ENCODE measurements at regions not wholly inside any gene's neighbourhood (a gene's known extent, or its start where the extent isn't known, plus 50 kb on each side); places are given as distances from the start of the nearest gene placed in this dataset.

DNA sequence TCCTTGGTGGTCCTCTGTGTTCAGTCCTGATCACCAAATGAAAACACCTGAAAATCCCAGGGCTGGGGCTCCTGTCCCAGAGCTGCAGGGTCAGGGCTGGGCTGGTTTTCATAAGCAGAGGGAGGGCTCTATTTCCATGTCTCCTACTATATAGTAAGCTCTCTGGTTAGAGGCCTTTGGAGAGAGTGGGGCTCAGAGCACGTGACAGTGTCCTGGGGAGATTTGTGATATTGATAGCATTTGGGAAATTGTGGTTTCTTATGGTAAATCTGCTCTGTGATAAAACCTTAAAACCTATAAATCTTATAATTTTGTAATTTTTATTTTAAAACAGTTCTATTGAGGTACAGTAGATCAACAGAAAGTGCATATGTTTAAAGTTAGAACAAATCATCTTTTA lies 1202.2 kb downstream of the TMEM121 start:
- no peaks in the 10 kb centered on the region for H3K4me1 ChIP-seq (ENCODE audit: insufficient read depth)
- no peak overlapping the region for H3K4me3 Mint-ChIP-seq
- DNase-seq (ENCODE audit: low spot score) (no peak), ATAC-seq (no peak)
- peaks cover 73% of the 10 kb centered on the region for H3K9me3 Mint-ChIP-seq
- no peaks in the 10 kb centered on the region for H3K27me3 Mint-ChIP-seq (ENCODE audit: insufficient read depth, low read depth, poor library complexity)
- H3K4me1 Mint-ChIP-seq = no peaks in the 10 kb centered on the region
- no peak overlapping the region for H3K4me3 ChIP-seq
- no peak for TF ChIP-seq STAT1 (IDR thresholded peaks at IDR 0.05; ENCODE audit: unreplicated experiment)
- no peak for TF ChIP-seq ZNF114 (CRISPR knock-in tag; IDR thresholded peaks at IDR 0.05)
- TF ChIP-seq EZH2phosphoT487 (IDR thresholded peaks at IDR 0.05; ENCODE audit: unreplicated experiment) = no peak
- no peak overlapping the region for H3K4me2 ChIP-seq
- no peaks in the 10 kb centered on the region for H3K36me3 ChIP-seq (ENCODE audit: insufficient read depth)
- no peaks in the 10 kb centered on the region for H3F3A ChIP-seq (replicated peaks; ENCODE audit: low read depth)
- no peak overlapping the region for H3K27ac ChIP-seq (ENCODE audit: low read depth)
- no peak overlapping the region for H2AFZ ChIP-seq
- H3K9me2 ChIP-seq (ENCODE audit: insufficient read depth) = no peaks in the 10 kb centered on the region
- H3K36me3 Mint-ChIP-seq (ENCODE audit: low read depth) = peaks cover 3% of the 10 kb centered on the region; the same call in 2 of the 3 replicates
- H4K20me1 ChIP-seq (replicated peaks; ENCODE audit: insufficient read depth) = no peaks in the 10 kb centered on the region
- H3K27me3 ChIP-seq (ENCODE audit: insufficient read depth) = no peaks in the 10 kb centered on the region
- H3K27ac Mint-ChIP-seq = no peak overlapping the region
- H3K79me2 ChIP-seq (replicated peaks; ENCODE audit: insufficient read depth) = no peaks in the 10 kb centered on the region

DNA sequence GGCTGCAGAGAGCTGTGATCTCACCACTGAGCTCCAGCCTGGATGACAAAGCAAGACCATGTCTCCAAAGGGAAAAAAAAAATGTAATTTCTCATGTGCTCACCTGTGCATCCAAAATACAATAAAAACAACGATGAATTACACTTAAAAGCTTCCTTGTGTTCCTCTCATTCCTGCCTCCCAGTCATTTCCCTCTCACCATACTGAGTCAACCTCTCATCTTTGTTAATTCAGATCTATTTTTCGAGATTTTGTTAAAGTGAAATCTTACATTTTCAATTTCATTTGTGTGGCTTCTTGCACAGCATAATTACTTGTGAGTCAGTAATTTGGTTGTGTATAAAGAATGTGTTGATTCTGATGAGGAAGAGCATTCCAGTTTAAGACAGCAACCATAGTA lies 1203.2 kb downstream of the TMEM121 start:
- no peaks in the 10 kb centered on the region for H4K20me1 ChIP-seq (replicated peaks; ENCODE audit: insufficient read depth)
- H3K36me3 Mint-ChIP-seq (ENCODE audit: low read depth) = peaks cover 3% of the 10 kb centered on the region; the same call in 2 of the 3 replicates
- H3F3A ChIP-seq (replicated peaks; ENCODE audit: low read depth) = no peaks in the 10 kb centered on the region
- no peak overlapping the region for H3K27ac Mint-ChIP-seq
- ATAC-seq (no peak), DNase-seq (ENCODE audit: low spot score) (no peak)
- no peak overlapping the region for H3K4me3 Mint-ChIP-seq
- H3K4me1 Mint-ChIP-seq = no peaks in the 10 kb centered on the region
- H3K9me3 Mint-ChIP-seq = peaks cover 79% of the 10 kb centered on the region
- H3K4me3 ChIP-seq = no peak overlapping the region
- no peaks in the 10 kb centered on the region for H3K4me1 ChIP-seq (ENCODE audit: insufficient read depth)
- no peak overlapping the region for H2AFZ ChIP-seq
- no peaks in the 10 kb centered on the region for H3K36me3 ChIP-seq (ENCODE audit: insufficient read depth)
- no peaks in the 10 kb centered on the region for H3K27me3 Mint-ChIP-seq (ENCODE audit: insufficient read depth, low read depth, poor library complexity)
- no peaks in the 10 kb centered on the region for H3K9me2 ChIP-seq (ENCODE audit: insufficient read depth)
- H3K79me2 ChIP-seq (replicated peaks; ENCODE audit: insufficient read depth) = no peaks in the 10 kb centered on the region
- no peak overlapping the region for H3K27ac ChIP-seq (ENCODE audit: low read depth)
- H3K4me2 ChIP-seq = no peak overlapping the region
- no peaks in the 10 kb centered on the region for H3K27me3 ChIP-seq (ENCODE audit: insufficient read depth)
- TF ChIP-seq ZNF462 (CRISPR knock-in tag; IDR thresholded peaks at IDR 0.05) (no peak), EZH2 (IDR thresholded peaks at IDR 0.05; ENCODE audit: low read depth, unreplicated experiment) (no peak), CTCF (conservative IDR thresholded peaks at IDR 0.05; ENCODE audit: low read depth in 2 of 2) (no peak), ETS1 (IDR thresholded peaks at IDR 0.05) (no peak), ZNF331 (CRISPR knock-in tag; IDR thresholded peaks at IDR 0.05; ENCODE audit: low read depth) (no peak), JUNB (IDR thresholded peaks at IDR 0.05; ENCODE audit: unreplicated experiment) (no peak)
- TF ChIP-seq, protein P1, sequence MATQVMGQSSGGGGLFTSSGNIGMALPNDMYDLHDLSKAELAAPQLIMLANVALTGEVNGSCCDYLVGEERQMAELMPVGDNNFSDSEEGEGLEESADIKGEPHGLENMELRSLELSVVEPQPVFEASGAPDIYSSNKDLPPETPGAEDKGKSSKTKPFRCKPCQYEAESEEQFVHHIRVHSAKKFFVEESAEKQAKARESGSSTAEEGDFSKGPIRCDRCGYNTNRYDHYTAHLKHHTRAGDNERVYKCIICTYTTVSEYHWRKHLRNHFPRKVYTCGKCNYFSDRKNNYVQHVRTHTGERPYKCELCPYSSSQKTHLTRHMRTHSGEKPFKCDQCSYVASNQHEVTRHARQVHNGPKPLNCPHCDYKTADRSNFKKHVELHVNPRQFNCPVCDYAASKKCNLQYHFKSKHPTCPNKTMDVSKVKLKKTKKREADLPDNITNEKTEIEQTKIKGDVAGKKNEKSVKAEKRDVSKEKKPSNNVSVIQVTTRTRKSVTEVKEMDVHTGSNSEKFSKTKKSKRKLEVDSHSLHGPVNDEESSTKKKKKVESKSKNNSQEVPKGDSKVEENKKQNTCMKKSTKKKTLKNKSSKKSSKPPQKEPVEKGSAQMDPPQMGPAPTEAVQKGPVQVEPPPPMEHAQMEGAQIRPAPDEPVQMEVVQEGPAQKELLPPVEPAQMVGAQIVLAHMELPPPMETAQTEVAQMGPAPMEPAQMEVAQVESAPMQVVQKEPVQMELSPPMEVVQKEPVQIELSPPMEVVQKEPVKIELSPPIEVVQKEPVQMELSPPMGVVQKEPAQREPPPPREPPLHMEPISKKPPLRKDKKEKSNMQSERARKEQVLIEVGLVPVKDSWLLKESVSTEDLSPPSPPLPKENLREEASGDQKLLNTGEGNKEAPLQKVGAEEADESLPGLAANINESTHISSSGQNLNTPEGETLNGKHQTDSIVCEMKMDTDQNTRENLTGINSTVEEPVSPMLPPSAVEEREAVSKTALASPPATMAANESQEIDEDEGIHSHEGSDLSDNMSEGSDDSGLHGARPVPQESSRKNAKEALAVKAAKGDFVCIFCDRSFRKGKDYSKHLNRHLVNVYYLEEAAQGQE (IDR thresholded peaks at IDR 0.05; ENCODE audit: unreplicated experiment) = no peak
